H9 (cell line): ENCODE measurements at regions not wholly inside any gene's neighbourhood (a gene's known extent, or its start where the extent isn't known, plus 50 kb on each side); places are given as distances from the start of the nearest gene placed in this dataset.

Experiments
- DNase-seq: peaks from one replicate; pipeline ENCODE4 v3.0.0-alpha.2; 2017
- H2AFZ ChIP-seq: one replicate; pipeline ENCODE4 v1.6.1; 2013; ENCODE audit warnings: mild to moderate bottlenecking, low read length, control low read depth, moderate library complexity
- H2AK5ac ChIP-seq: 2 replicates; pipeline ENCODE4 v1.6.1; 2013; ENCODE audit warnings: low read length, control low read depth, mixed read lengths; ENCODE audit not compliant: insufficient read length
- H2BK120ac ChIP-seq: one replicate; pipeline ENCODE4 v1.6.1; 2013; ENCODE audit warnings: low read depth, mild to moderate bottlenecking, low read length, control low read depth, inconsistent platforms; ENCODE audit not compliant: poor library complexity, severe bottlenecking
- H2BK12ac ChIP-seq: 2 replicates; pipeline ENCODE4 v1.6.1; 2013; ENCODE audit warnings: low read length, control low read depth, mixed read lengths, low read depth; ENCODE audit not compliant: insufficient read length
- H2BK15ac ChIP-seq: 2 replicates; pipeline ENCODE4 v1.6.1; 2013; ENCODE audit warnings: low read depth, low read length, control low read depth
- H2BK20ac ChIP-seq: one replicate; pipeline ENCODE4 v1.6.1; 2013; ENCODE audit warnings: low read depth, mild to moderate bottlenecking, low read length, control low read depth, inconsistent platforms; ENCODE audit not compliant: poor library complexity, severe bottlenecking
- H2BK5ac ChIP-seq: 2 replicates; pipeline ENCODE4 v1.6.1; 2013; ENCODE audit warnings: low read length, control low read depth, mixed read lengths; ENCODE audit not compliant: insufficient read length
- H3K14ac ChIP-seq: 2 replicates; pipeline ENCODE4 v1.6.1; 2013; ENCODE audit warnings: low read length, control low read depth; ENCODE audit not compliant: insufficient read depth
- H3K18ac ChIP-seq: 2 replicates; pipeline ENCODE4 v1.6.1; 2013; ENCODE audit warnings: low read depth, mild to moderate bottlenecking, mixed read lengths, low read length, control low read depth; ENCODE audit not compliant: insufficient read length
- H3K23ac ChIP-seq: 2 replicates; pipeline ENCODE4 v1.6.1; 2013; ENCODE audit warnings: low read length, control low read depth, mixed read lengths, low read depth; ENCODE audit not compliant: insufficient read length
- H3K23me2 ChIP-seq: 2 replicates; pipeline ENCODE4 v1.6.1; 2013; ENCODE audit warnings: low read depth, mild to moderate bottlenecking, mixed read lengths, low read length, control low read depth; ENCODE audit not compliant: insufficient read length, poor library complexity, severe bottlenecking
- H3K27ac ChIP-seq: 2 replicates; pipeline ENCODE4 v1.5.1; 2013; ENCODE audit warnings: low read length, control low read depth, mixed read lengths, low read depth; ENCODE audit not compliant: insufficient read length
- H3K27me3 ChIP-seq: 2 replicates; pipeline ENCODE4 v1.6.1; 2013; ENCODE audit warnings: low read length, control low read depth, inconsistent platforms; ENCODE audit not compliant: insufficient read depth
- H3K4ac ChIP-seq: 2 replicates; pipeline ENCODE4 v1.6.1; 2013; ENCODE audit warnings: low read depth, mild to moderate bottlenecking, control low read depth, inconsistent platforms, low read length, moderate library complexity
- H3K4me1 ChIP-seq: 2 replicates; pipeline ENCODE4 v1.6.1; 2013; ENCODE audit warnings: low read length, control low read depth, inconsistent platforms; ENCODE audit not compliant: insufficient read depth
- H3K4me2 ChIP-seq: 2 replicates; pipeline ENCODE4 v1.6.1; 2013; ENCODE audit warnings: low read length, control low read depth, mixed read lengths; ENCODE audit not compliant: insufficient read length, insufficient read depth
- H3K56ac ChIP-seq: 2 replicates; pipeline ENCODE4 v1.6.1; 2013; ENCODE audit warnings: low read depth, mild to moderate bottlenecking, mixed read lengths, low read length, control low read depth; ENCODE audit not compliant: insufficient read length
- H3K79me1 ChIP-seq: 2 replicates; pipeline ENCODE4 v1.6.1; 2013; ENCODE audit warnings: low read depth, mild to moderate bottlenecking, moderate library complexity, low read length, control low read depth, inconsistent platforms; ENCODE audit not compliant: insufficient read depth, poor library complexity, severe bottlenecking
- H3K79me2 ChIP-seq: 2 replicates; pipeline ENCODE4 v1.6.1; 2013; ENCODE audit warnings: low read length, control low read depth, inconsistent platforms; ENCODE audit not compliant: insufficient read depth
- H3K9ac ChIP-seq: 2 replicates; pipeline ENCODE4 v1.6.1; 2013; ENCODE audit warnings: low read length, control low read depth, mixed read lengths; ENCODE audit not compliant: insufficient read length; ENCODE audit errors: extremely low read depth
- H3K9me3 ChIP-seq: one replicate; pipeline ENCODE4 v1.6.1; 2013; ENCODE audit warnings: low read depth, low read length, inconsistent platforms; ENCODE audit not compliant: control insufficient read depth
- H3T11ph ChIP-seq: one replicate; pipeline ENCODE4 v1.6.1; 2013; ENCODE audit warnings: mild to moderate bottlenecking, low read length, control low read depth, inconsistent platforms
- H4K20me1 ChIP-seq: one replicate; pipeline ENCODE4 v1.6.1; 2013; ENCODE audit not compliant: control insufficient read depth, insufficient read length, insufficient read depth
- H4K5ac ChIP-seq: 2 replicates; pipeline ENCODE4 v1.6.1; 2013; ENCODE audit warnings: low read depth, mild to moderate bottlenecking, mixed read lengths, low read length, control low read depth; ENCODE audit not compliant: insufficient read length
- H4K8ac ChIP-seq: replicated peaks from 2 replicates; pipeline ENCODE4 v1.6.1; 2013; ENCODE audit warnings: low read length, control low read depth, mixed read lengths, low read depth; ENCODE audit not compliant: insufficient read length
- H4K91ac ChIP-seq: 2 replicates; pipeline ENCODE4 v1.6.1; 2013; ENCODE audit warnings: low read depth, mild to moderate bottlenecking, moderate library complexity, mixed read lengths, low read length, control low read depth; ENCODE audit not compliant: insufficient read length
- H3K27ac Mint-ChIP-seq, 3 experiments: 2 replicates in 2 of 3; 3 replicates in 1 of 3; pipeline ENCODE4 v1.8.0; 2020 to 2021; ENCODE audit warnings: mixed read lengths in 3 of 3, mild to moderate bottlenecking in 1 of 3, moderate library complexity in 1 of 3
- H3K27me3 Mint-ChIP-seq: 2 replicates; pipeline ENCODE4 v1.8.0; 2021; ENCODE audit warnings: low read depth, mild to moderate bottlenecking, moderate library complexity, mixed read lengths
- H3K36me3 Mint-ChIP-seq, 3 experiments: 2 replicates in 2 of 3; 3 replicates in 1 of 3; pipeline ENCODE4 v1.8.0; 2020 to 2021; ENCODE audit warnings: low read depth in 3 of 3, mixed read lengths in 3 of 3; ENCODE audit not compliant: insufficient read depth in 1 of 3
- H3K4me1 Mint-ChIP-seq, 2 experiments: 2 replicates each; pipeline ENCODE4 v1.8.0; 2020; ENCODE audit warnings: mixed read lengths in 2 of 2
- H3K4me3 Mint-ChIP-seq, 2 experiments: 2 replicates in 1 of 2; 3 replicates in 1 of 2; pipeline ENCODE4 v1.8.0; 2020 to 2021; ENCODE audit warnings: mild to moderate bottlenecking in 2 of 2, mixed read lengths in 2 of 2, moderate library complexity in 1 of 2
- H3K9me3 Mint-ChIP-seq, 2 experiments: 2 replicates in 1 of 2; 3 replicates in 1 of 2; pipeline ENCODE4 v1.8.0; 2020; ENCODE audit warnings: mild to moderate bottlenecking in 2 of 2, mixed read lengths in 2 of 2, moderate library complexity in 1 of 2
- WGBS: extraction: QIAGEN DNeasy Blood & Tissue Kit; methylation state at CpG from one replicate; pipeline ENCODE4 v1.1.7; 2013; ENCODE audit warnings: missing lambda C conversion rate, low lambda C conversion rate, mixed read lengths; ENCODE audit not compliant: insufficient read length; ENCODE audit errors: extremely low coverage; 5-methylcytosine and 5-hydroxymethylcytosine counted together
- TF ChIP-seq, protein P1 (sequence below): fragments of 200-600 bp; sonication (generic); conservative IDR thresholded peaks from 3 replicates; pipeline ENCODE4 v1.8.0; 2021; ENCODE audit warnings: antibody characterized with exemption, mild to moderate bottlenecking

DNA sequence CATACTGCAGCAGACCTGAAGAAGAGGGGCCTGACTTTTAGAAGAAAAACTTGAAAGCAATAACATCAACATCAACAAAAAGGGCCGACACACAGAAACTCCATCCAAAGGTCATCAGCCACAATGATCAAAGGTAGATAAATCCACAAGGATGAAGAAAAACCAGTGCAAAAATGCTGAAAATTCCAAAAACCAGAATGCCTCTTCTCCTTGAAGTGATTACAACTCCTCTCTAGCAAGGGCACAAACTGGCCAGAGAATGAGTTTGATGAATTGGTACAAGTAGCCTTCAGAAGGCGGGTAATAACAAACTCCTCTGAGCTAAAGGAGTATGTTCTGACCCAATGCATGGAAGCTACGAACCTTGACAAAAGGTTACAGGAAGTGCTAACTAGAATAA, 186.2 kb upstream of the RAI14 start:
- TF ChIP-seq, protein P1, sequence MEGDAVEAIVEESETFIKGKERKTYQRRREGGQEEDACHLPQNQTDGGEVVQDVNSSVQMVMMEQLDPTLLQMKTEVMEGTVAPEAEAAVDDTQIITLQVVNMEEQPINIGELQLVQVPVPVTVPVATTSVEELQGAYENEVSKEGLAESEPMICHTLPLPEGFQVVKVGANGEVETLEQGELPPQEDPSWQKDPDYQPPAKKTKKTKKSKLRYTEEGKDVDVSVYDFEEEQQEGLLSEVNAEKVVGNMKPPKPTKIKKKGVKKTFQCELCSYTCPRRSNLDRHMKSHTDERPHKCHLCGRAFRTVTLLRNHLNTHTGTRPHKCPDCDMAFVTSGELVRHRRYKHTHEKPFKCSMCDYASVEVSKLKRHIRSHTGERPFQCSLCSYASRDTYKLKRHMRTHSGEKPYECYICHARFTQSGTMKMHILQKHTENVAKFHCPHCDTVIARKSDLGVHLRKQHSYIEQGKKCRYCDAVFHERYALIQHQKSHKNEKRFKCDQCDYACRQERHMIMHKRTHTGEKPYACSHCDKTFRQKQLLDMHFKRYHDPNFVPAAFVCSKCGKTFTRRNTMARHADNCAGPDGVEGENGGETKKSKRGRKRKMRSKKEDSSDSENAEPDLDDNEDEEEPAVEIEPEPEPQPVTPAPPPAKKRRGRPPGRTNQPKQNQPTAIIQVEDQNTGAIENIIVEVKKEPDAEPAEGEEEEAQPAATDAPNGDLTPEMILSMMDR, result no peak
- Histone ChIP-seq H2BK12ac (no peak overlapping the region), H4K20me1 (no peaks in the 10 kb centered on the region), H4K5ac (no peak overlapping the region), H3K27me3 (no peaks in the 10 kb centered on the region), H4K8ac (no peak overlapping the region), H2AFZ (no peak overlapping the region), H3K23me2 (no peaks in the 10 kb centered on the region), H3K27ac (no peak overlapping the region), H2BK5ac (no peak overlapping the region), H3K23ac (no peak overlapping the region), H3K14ac (no peak overlapping the region), H3K4me2 (no peak overlapping the region), H3K79me2 (no peaks in the 10 kb centered on the region), H3K4me1 (no peaks in the 10 kb centered on the region), H2BK120ac (no peak overlapping the region), H3K79me1 (no peaks in the 10 kb centered on the region), H4K91ac (no peak overlapping the region), H3K9me3 (no peaks in the 10 kb centered on the region), H2AK5ac (no peak overlapping the region), H3K18ac (no peak overlapping the region), H3K9ac (no peak overlapping the region), H2BK20ac (no peak overlapping the region), H3T11ph (no peak overlapping the region), H3K4ac (no peak overlapping the region), H3K56ac (no peak overlapping the region), H2BK15ac (no peak overlapping the region)
- no CpG with 5 or more reads among the region's 3 CpGs for WGBS
- H3K27me3 Mint-ChIP-seq, result 0 out of 2 replicates have a peak, but pooled peaks cover 2% of the 10 kb centered on the region
- no peak for DNase-seq
- H3K4me1 Mint-ChIP-seq, result peaks cover 7 to 9% of the 10 kb centered on the region in 2 experiments
- H3K9me3 Mint-ChIP-seq, result peaks cover 6 to 10% of the 10 kb centered on the region in 2 experiments; a peak in 4 of 5 replicates
- no peak overlapping the region for H3K27ac Mint-ChIP-seq
- H3K36me3 Mint-ChIP-seq, result peaks cover 0 to 7% (median 4%) of the 10 kb centered on the region in 3 experiments; a peak in 4 of 7 replicates
- H3K4me3 Mint-ChIP-seq, result no peak overlapping the region
